ENCODE measurements at regions not wholly inside any gene's neighbourhood (a gene's known extent, or its start where the extent isn't known, plus 50 kb on each side); places are given as distances from the start of the nearest gene placed in this dataset.

DNA sequence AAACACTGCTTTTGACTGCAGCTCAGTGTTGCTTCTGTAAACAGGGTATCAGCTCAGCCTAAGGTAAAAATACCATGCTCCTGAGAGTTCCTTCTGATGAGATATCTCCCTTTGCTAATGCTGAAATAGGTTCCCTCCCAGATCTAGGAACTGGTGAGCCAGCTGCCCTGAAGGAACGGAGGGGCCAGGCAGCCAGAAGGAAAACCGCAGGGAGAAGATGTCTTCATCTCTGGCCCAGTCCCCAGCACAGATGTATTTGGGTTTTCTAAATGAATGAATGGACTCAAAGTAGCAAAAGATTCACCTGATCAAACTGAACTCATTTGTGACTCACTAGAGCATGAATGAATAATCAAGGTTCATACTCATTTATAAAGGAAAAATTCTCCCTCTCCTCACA, 247.8 kb downstream of the MSRB3 start:
- TF ChIP-seq POLR2A (IDR thresholded peaks at IDR 0.05) (no peak), CTCF (IDR thresholded peaks at IDR 0.05) (no peak)
